ENCODE measurements at regions not wholly inside any gene's neighbourhood (a gene's known extent, or its start where the extent isn't known, plus 50 kb on each side); places are given as distances from the start of the nearest gene placed in this dataset.
A peak's percentile ranks its signal among the peaks of the same experiment; 100 is the strongest.
"Not testable (repeated sequence)": the region's sequence is repeated elsewhere in the genome, so short reads cannot be mapped to it uniquely, and the experiment has no call there.

DNA sequence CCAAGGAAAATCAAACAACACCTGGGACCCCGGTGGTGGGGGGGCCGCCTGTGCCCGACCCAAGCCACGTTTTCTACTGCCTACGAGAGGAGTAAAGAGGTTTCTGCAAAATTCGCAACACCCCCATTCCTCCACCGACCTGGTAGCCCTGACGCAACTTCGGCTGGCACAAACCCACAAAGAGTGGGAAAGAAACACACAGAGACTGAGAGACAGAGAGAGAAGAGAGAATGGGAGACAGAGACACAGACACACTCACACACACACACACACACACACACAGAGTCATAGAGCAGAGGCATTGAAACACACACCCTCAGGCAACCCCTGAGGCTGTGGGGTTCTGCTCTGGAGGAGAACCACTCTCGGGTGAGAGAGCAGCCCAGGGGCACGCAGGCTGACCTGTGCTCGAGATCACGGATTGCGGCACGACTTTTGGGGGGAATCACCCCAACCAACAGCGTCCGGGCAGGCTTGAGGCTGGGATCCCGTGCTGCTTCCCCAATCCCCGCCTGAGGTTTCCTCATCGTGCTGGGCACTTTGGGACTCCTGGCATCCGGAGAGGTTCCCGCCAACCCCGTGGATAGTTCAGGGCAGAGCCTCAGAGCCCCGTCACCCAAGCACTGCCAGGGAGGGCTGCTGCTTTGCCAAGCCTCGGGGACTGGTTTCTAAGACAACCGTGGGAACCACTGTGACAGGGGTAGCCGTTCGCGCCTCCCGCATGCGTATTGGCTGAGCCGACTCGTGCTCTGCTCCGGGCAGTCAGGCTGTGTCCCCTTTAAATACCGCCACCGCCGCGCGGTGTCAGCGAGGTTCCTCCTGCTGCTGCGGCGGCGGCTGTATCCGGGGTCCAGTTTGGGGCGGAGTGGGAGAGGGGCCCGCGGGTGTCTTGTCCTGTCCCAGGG lies 682.4 kb upstream of the TPTE start:
- DNase-seq: no peak
- no peaks in the 10 kb centered on the region for H3K4me1 ChIP-seq
- intact Hi-C loops (cut with DNase I; ENCODE audit: low total_unique reads): no loop called here
- peaks cover 4 to 31% (median 20%) of the 10 kb centered on the region in 4 donors for H3K9me3 ChIP-seq
- H3K27me3 ChIP-seq: no peaks in the 10 kb centered on the region
- H3K36me3 ChIP-seq: no peaks in the 10 kb centered on the region
- no peak for TF ChIP-seq POLR2AphosphoS5 (IDR thresholded peaks at IDR 0.05)
- TF ChIP-seq, protein P1, sequence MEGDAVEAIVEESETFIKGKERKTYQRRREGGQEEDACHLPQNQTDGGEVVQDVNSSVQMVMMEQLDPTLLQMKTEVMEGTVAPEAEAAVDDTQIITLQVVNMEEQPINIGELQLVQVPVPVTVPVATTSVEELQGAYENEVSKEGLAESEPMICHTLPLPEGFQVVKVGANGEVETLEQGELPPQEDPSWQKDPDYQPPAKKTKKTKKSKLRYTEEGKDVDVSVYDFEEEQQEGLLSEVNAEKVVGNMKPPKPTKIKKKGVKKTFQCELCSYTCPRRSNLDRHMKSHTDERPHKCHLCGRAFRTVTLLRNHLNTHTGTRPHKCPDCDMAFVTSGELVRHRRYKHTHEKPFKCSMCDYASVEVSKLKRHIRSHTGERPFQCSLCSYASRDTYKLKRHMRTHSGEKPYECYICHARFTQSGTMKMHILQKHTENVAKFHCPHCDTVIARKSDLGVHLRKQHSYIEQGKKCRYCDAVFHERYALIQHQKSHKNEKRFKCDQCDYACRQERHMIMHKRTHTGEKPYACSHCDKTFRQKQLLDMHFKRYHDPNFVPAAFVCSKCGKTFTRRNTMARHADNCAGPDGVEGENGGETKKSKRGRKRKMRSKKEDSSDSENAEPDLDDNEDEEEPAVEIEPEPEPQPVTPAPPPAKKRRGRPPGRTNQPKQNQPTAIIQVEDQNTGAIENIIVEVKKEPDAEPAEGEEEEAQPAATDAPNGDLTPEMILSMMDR (IDR thresholded peaks at IDR 0.05): peak in 1 of 7 experiments; percentile 11
- no peak overlapping the region for H3K27ac ChIP-seq
- 69 to 79% (median 75%) methylated on average over 47 of the region's 47 CpGs for WGBS, 5 donors
- H3K4me3 ChIP-seq: no peak overlapping the region

DNA sequence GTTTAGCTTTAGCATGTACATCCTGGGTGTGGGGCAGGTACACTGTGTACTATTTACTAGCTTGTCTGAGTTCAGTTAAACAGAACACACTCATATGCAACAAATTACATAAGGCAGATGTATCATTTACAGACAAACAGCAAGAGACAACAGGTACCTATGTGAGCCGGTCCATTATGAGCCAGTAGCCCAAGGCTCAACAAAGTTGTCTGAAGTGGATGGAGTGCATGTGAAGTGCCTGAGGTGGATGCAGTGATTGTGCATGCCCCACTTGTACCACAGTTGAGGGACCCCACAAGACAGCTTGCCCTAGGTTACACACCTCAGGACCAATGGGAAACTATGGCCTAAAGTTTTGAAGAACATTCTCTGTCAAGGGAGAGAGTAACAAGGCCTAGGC lies 677.3 kb upstream of the TPTE start:
- H3K36me3 ChIP-seq: not testable (repeated sequence)

DNA sequence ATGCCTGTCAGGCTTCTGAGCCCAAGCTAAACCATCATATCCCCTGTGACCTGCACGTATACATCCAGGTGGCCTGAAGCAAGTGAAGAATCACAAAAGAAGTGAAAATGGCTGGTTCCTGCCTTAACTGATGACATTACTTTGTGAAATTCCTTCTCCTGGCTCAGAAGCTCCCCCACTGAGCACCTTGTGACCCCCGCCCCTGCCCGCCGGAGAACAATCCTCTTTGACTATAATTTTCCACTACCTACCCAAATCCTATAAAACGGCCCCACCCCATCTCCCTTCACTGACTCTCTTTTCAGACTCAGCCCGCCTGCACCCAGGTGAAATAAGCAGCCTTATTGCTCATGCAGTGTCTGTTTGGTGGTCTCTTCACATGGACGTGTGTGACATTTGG lies 673.9 kb upstream of the TPTE start:
- H3K27me3 ChIP-seq; intact Hi-C loops (cut with DNase I; ENCODE audit: low total_unique reads); H3K4me3 ChIP-seq; H3K27ac ChIP-seq; H3K4me1 ChIP-seq; H3K36me3 ChIP-seq; DNase-seq: not testable (repeated sequence)
- peaks cover 0 to 60% (median 41%) of the 10 kb centered on the region in 4 donors for H3K9me3 ChIP-seq
- WGBS, 5 donors: 68 to 77% (median 70%) methylated on average over 7 of the region's 7 CpGs

More for the DNA sequence above, 677.3 kb upstream of the TPTE start:
- H3K4me3 ChIP-seq; DNase-seq; H3K27me3 ChIP-seq; H3K4me1 ChIP-seq; H3K27ac ChIP-seq; intact Hi-C loops (cut with DNase I; ENCODE audit: low total_unique reads): not testable (repeated sequence)
- H3K9me3 ChIP-seq: peaks cover 3 to 44% (median 32%) of the 10 kb centered on the region in 4 donors
- WGBS, 5 donors: 72 to 87% (median 84%) methylated on average over 1 of the region's 1 CpG

DNA sequence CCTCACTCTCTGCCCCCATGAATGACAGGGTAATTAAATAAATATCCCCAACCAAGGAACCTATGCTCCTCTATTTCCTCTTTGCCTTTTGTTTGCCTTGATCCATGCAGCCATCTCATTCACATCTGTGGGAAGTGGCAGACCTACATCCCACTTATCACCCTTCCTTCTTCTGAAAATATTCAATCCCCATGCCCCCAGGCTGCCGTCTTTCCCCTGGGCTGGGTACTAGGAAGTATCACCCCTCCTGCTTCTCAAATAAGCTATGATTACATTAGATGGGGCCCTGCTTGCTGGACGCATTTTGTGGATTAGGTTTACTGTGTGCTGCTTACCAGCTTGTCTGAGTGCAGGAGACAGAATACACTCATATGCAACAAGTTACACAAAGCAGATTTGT lies 670.2 kb upstream of the TPTE start:
- H3K4me1 ChIP-seq; intact Hi-C loops (cut with DNase I; ENCODE audit: low total_unique reads); H3K4me3 ChIP-seq; H3K36me3 ChIP-seq; H3K27ac ChIP-seq; H3K27me3 ChIP-seq; DNase-seq: not testable (repeated sequence)
- 42 to 84% (median 55%) methylated on average over 1 to 2 of the region's 2 CpGs for WGBS, 5 donors
- peaks cover 0 to 57% (median 41%) of the 10 kb centered on the region in 4 donors for H3K9me3 ChIP-seq

DNA sequence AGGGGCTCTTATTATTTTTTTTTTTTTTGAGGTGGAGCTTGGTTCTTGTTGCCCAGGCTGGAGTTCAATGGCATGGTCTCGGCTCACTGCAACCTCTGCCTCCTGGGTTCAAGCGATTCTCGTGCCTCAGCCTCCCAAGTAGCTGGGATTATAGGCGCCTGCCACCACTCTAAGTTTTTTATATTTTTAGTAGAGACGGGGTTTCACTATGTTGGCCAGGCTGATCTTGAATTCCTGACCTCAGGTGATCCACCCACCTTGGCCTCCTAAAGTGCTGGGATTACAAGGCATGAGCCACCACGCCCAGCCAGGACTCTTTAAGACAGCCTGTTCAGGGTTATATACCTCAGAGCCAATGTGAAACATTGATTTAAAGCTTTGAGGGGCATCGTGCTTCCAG lies 669.7 kb upstream of the TPTE start:
- H3K27me3 ChIP-seq; H3K36me3 ChIP-seq; intact Hi-C loops (cut with DNase I; ENCODE audit: low total_unique reads); H3K4me1 ChIP-seq; H3K27ac ChIP-seq; DNase-seq; H3K4me3 ChIP-seq: not testable (repeated sequence)
- peaks cover 0 to 55% (median 39%) of the 10 kb centered on the region in 4 donors for H3K9me3 ChIP-seq
- WGBS, 5 donors: 50 to 63% (median 60%) methylated on average over 6 to 7 of the region's 7 CpGs

DNA sequence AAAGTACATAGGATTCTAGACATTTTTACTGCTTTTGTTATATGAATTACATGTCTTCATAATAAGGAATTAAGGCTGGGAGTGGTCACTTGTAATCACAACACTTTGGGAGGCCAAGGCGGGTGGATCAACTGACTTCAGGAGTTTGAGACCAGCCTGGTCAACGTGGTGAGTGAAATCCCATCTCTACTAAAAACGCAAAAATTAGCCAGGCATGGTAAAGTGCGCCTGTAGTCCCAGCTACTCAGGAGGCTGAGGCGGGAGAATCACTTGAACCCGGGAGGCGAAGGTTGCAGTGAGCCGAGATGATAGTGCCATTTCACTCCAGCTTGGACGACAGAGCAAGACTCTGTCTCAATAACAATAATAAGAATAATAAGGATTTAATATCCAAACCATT lies 663.8 kb upstream of the TPTE start:
- H3K27ac ChIP-seq; DNase-seq; H3K4me3 ChIP-seq; H3K36me3 ChIP-seq; intact Hi-C loops (cut with DNase I; ENCODE audit: low total_unique reads); H3K4me1 ChIP-seq; H3K27me3 ChIP-seq: not testable (repeated sequence)
- 58 to 62% (median 62%) methylated on average over 9 of the region's 9 CpGs for WGBS, 5 donors
- H3K9me3 ChIP-seq: peaks cover 0 to 55% (median 35%) of the 10 kb centered on the region in 4 donors

DNA sequence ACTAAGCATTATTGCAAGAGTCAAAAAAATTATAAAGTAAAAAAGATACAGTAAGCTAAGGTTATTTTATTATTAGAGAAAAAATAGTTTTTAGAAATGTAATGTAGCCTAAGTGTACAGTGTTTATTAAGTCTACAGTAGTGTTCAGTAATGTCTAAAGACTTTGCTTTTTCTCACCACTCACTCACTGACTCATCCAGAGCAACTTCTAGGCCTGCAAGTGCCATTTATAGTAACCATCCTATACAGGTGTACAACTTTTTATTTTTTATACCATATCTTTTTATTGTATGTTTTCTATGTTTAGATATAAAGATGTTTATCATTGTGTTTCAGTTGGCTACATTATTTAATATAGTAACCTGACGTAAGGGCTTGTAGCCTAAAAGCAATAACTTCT lies 661.5 kb upstream of the TPTE start:
- 52 to 76% (median 67%) methylated on average over 1 of the region's 1 CpG for WGBS, 5 donors
- H3K4me1 ChIP-seq; H3K36me3 ChIP-seq; H3K27me3 ChIP-seq; DNase-seq; H3K4me3 ChIP-seq; intact Hi-C loops (cut with DNase I; ENCODE audit: low total_unique reads); H3K27ac ChIP-seq: not testable (repeated sequence)
- H3K9me3 ChIP-seq: peaks cover 3 to 58% (median 46%) of the 10 kb centered on the region in 4 donors

Measured in stomach (tissue), 8 donors.